Endothelial cell of hepatic sinusoid (primary cell): ENCODE measurements at regions not wholly inside any gene's neighbourhood (a gene's known extent, or its start where the extent isn't known, plus 50 kb on each side); places are given as distances from the start of the nearest gene placed in this dataset.
"Not testable (repeated sequence)": the region's sequence is repeated elsewhere in the genome, so short reads cannot be mapped to it uniquely, and the experiment has no call there.

Experiments used
- in situ Hi-C: cut with HindIII; loops from 2 replicates; pipeline ENCODE4 v1.10.0; 2017; ENCODE audit warnings: low sequenced_read_pairs

GRCh38 chr3:28139288-28139687 lies 102.1 kb upstream of the CMC1 start:
- in situ Hi-C loops, result no loop called here

GRCh38 chr3:28139967-28140634 lies 101.3 kb upstream of the CMC1 start:
- in situ Hi-C loops, result no loop called here

GRCh38 chr3:28140664-28141063 lies 100.8 kb upstream of the CMC1 start:
- in situ Hi-C loops, result no loop called here

GRCh38 chr3:28149960-28150359 lies 91.5 kb upstream of the CMC1 start:
- in situ Hi-C loops, result no loop called here

GRCh38 chr3:28150465-28151206 lies 90.8 kb upstream of the CMC1 start:
- in situ Hi-C loops, result no loop called here

GRCh38 chr3:28151207-28151550 lies 90.2 kb upstream of the CMC1 start:
- in situ Hi-C loops, result no loop called here

- in situ Hi-C loops, result no loop called here
These were observed 89.7 kb upstream of the CMC1 start for GRCh38 chr3:28151608-28152228.

- in situ Hi-C loops, result no loop called here
These were observed 85.8 kb upstream of the CMC1 start for GRCh38 chr3:28155631-28156030.

GRCh38 chr3:28156599-28156998 lies 84.8 kb upstream of the CMC1 start:
- in situ Hi-C loops, result not testable (repeated sequence)

GRCh38 chr3:28171962-28172361 lies 69.5 kb upstream of the CMC1 start:
- in situ Hi-C loops, result no loop called here

- in situ Hi-C loops, result no loop called here
These were observed 68.7 kb upstream of the CMC1 start for GRCh38 chr3:28172748-28173147.

GRCh38 chr3:28173836-28174235 lies 67.6 kb upstream of the CMC1 start:
- in situ Hi-C loops, result no loop called here

- in situ Hi-C loops, result no loop called here
These were observed 54.7 kb upstream of the CMC1 start for GRCh38 chr3:28186748-28187147.

- in situ Hi-C loops, result no loop called here
These were observed 52.7 kb upstream of the CMC1 start for GRCh38 chr3:28188686-28189085.

GRCh38 chr3:28191363-28191762 lies 50.1 kb upstream of the CMC1 start:
- in situ Hi-C loops, result no loop called here
